Activated CD4-positive, alpha-beta T cell treated with anti-CD3 and anti-CD28 coated beads, Interleukin-2, amount 10 ng/mL, durations not matched to agents 7 days and 5 days (primary cell): ENCODE measurements at regions not wholly inside any gene's neighbourhood (a gene's known extent, or its start where the extent isn't known, plus 50 kb on each side); places are given as distances from the start of the nearest gene placed in this dataset.
"Not testable (repeated sequence)": the region's sequence is repeated elsewhere in the genome, so short reads cannot be mapped to it uniquely, and the experiment has no call there.

ENCODE experiments used
- CTCF ChIA-PET: fragments of 350-600 bp; sonication (Branson Sonifier 250); formaldehyde crosslinking; loops from one replicate; lab custom pipeline; 2021; ENCODE audit warnings: antibody characterized with exemption; lab: Charles Lee
- POLR2A ChIA-PET: fragments of 350-600 bp; sonication (Branson Sonifier 250); formaldehyde crosslinking; loops from one replicate; lab custom pipeline; 2021; ENCODE audit warnings: antibody characterized with exemption; lab: Charles Lee
- DNase-seq: peaks from one replicate; pipeline ENCODE4 v3.0.0-alpha.2; 2020
- H3K27ac Mint-ChIP-seq: one replicate; pipeline ENCODE4 v1.8.0; 2021; ENCODE audit warnings: mild to moderate bottlenecking, moderate library complexity, mixed read lengths
- H3K27me3 Mint-ChIP-seq: one replicate; pipeline ENCODE4 v1.8.0; 2021; ENCODE audit warnings: mixed read lengths
- H3K36me3 Mint-ChIP-seq: one replicate; pipeline ENCODE4 v1.8.0; 2021; ENCODE audit warnings: low read depth, mixed read lengths
- H3K4me1 Mint-ChIP-seq: one replicate; pipeline ENCODE4 v1.8.0; 2021; ENCODE audit warnings: mixed read lengths
- H3K4me3 Mint-ChIP-seq: one replicate; pipeline ENCODE4 v1.8.0; 2021; ENCODE audit warnings: mild to moderate bottlenecking, moderate library complexity, mixed read lengths
- H3K9me3 Mint-ChIP-seq: one replicate; pipeline ENCODE4 v1.8.0; 2021; ENCODE audit warnings: mixed read lengths

DNA sequence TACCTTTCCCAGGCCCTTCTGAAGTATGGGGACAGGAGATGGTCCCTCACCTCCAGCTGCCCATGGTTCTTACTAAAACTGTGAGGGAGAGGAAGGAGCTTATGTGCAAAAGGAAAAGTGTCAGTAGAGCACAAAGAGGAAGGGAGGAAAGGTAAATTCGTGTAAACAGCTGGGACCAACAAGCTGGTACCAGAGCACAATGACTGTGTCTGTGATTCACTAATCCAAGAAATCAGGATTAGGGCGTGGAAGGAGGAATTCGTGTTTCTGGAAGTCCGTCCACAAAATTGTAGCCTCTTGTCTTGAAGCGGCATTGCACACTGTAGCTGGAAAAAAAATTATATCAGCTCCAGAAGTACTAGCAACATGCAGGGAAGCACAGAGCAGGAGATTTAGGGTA lies 129.0 kb upstream of the RREB1 start:
- ChIA-PET CTCF (interaction anchor here (0.6 kb wide), 1 partner anchor 876 kb away, joined by 4 read pairs; no protein-coding TSS in a partner anchor), POLR2A (no interaction called here)
- Mint-ChIP-seq H3K4me3 (no peak overlapping the region), H3K9me3 (no peaks in the 10 kb centered on the region), H3K27me3 (peaks cover 5% of the 10 kb centered on the region), H3K36me3 (no peaks in the 10 kb centered on the region), H3K4me1 (no peaks in the 10 kb centered on the region), H3K27ac (no peak overlapping the region)
- DNase-seq: no peak

GRCh38 chr6:6980999-6981597 lies 126.7 kb upstream of the RREB1 start:
- ChIA-PET CTCF (no interaction called here), POLR2A (no interaction called here)
- H3K9me3 Mint-ChIP-seq: no peaks in the 10 kb centered on the region
- no peaks in the 10 kb centered on the region for H3K4me1 Mint-ChIP-seq
- H3K4me3 Mint-ChIP-seq: no peak overlapping the region
- H3K36me3 Mint-ChIP-seq: no peaks in the 10 kb centered on the region
- DNase-seq: no peak
- H3K27me3 Mint-ChIP-seq: peaks cover 9% of the 10 kb centered on the region
- H3K27ac Mint-ChIP-seq: no peak overlapping the region

GRCh38 chr6:6981681-6982322 lies 126.0 kb upstream of the RREB1 start:
- ChIA-PET CTCF (interaction anchor here (1.2 kb wide), 1 partner anchor 13 kb away, joined by 3 read pairs; no protein-coding TSS in a partner anchor), POLR2A (no interaction called here)
- Mint-ChIP-seq H3K36me3 (no peaks in the 10 kb centered on the region), H3K27me3 (peaks cover 9% of the 10 kb centered on the region), H3K4me1 (no peaks in the 10 kb centered on the region), H3K9me3 (no peaks in the 10 kb centered on the region), H3K4me3 (no peak overlapping the region), H3K27ac (no peak overlapping the region)
- DNase-seq: no peak

DNA sequence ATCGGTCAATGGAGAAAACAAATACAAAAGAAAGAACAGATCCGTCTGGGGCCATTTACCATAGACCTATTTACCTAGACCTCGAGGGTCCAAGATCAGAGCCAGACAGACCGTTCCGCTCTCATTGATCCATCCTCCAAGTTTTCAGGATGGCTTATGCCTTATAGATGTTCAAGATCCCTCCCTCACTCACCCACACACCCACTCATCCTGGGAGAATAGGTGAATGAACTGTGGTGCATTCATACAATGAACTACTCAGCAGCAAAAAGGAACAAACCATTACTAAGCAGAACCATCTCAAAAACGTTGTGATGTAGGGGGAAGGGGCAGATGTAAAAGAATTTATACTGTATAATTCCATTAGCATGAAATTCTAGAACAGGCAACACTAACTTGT lies 125.1 kb upstream of the RREB1 start:
- Mint-ChIP-seq H3K36me3 (no peaks in the 10 kb centered on the region), H3K4me1 (no peaks in the 10 kb centered on the region), H3K4me3 (no peak overlapping the region), H3K27me3 (peaks cover 9% of the 10 kb centered on the region), H3K9me3 (no peaks in the 10 kb centered on the region), H3K27ac (no peak overlapping the region)
- CTCF ChIA-PET: interaction anchor here (1.2 kb wide), 1 partner anchor 12 kb away, joined by 3 read pairs; no protein-coding TSS in a partner anchor
- DNase-seq: no peak
- POLR2A ChIA-PET: no interaction called here

DNA sequence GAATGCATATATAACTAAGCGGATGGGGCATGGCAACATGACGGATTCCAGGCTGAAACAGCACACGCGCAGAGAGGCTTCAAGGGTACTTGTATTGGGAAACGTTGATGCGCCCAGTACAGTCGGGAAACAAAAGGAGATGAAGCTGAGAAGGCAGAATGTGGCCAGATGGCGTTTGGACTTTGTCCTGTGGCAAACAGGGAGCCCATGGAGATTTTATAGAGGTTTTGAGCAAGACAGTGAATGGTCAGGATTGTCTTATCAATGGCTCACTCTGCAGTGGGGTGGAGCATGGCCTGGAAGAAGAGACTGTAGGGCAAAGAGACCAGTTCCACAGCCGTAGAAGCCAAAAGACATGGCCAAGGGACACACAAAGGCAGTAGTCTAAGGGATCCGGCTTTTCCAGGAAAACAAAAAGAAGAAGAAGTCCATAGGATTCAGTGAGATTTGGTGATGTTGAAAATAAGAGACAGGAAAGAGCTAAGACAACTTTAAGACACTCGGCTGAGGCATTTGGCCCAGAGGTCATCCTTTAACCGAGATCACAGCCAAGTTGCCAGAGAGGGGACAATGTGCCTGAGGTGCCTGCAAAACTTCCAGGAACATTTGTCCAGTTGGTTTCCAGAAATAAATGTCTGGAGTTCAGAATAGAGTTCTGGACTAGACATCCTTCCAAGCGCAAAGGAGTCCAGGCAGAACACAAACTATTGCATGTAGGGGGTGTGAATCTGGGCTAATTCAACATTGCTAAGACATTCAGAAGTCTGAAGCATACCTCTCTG lies 123.0 kb upstream of the RREB1 start:
- no peaks in the 10 kb centered on the region for H3K9me3 Mint-ChIP-seq
- no peaks in the 10 kb centered on the region for H3K4me1 Mint-ChIP-seq
- no peak overlapping the region for H3K27ac Mint-ChIP-seq
- ChIA-PET POLR2A (no interaction called here), CTCF (no interaction called here)
- peaks cover 4% of the 10 kb centered on the region for H3K27me3 Mint-ChIP-seq
- DNase-seq: no peak
- no peaks in the 10 kb centered on the region for H3K36me3 Mint-ChIP-seq
- no peak overlapping the region for H3K4me3 Mint-ChIP-seq

GRCh38 chr6:6986344-6986743 lies 121.4 kb upstream of the RREB1 start:
- no peaks in the 10 kb centered on the region for H3K4me1 Mint-ChIP-seq
- H3K4me3 Mint-ChIP-seq: no peak overlapping the region
- DNase-seq: no peak
- no peak overlapping the region for H3K27ac Mint-ChIP-seq
- no peaks in the 10 kb centered on the region for H3K9me3 Mint-ChIP-seq
- POLR2A ChIA-PET: no interaction called here
- CTCF ChIA-PET: interaction anchor here (0.5 to 0.9 kb wide), 2 partner anchors 9 to 282 kb away, joined by 3 read pairs; no protein-coding TSS in a partner anchor
- H3K36me3 Mint-ChIP-seq: no peaks in the 10 kb centered on the region
- peaks cover 4% of the 10 kb centered on the region for H3K27me3 Mint-ChIP-seq

DNA sequence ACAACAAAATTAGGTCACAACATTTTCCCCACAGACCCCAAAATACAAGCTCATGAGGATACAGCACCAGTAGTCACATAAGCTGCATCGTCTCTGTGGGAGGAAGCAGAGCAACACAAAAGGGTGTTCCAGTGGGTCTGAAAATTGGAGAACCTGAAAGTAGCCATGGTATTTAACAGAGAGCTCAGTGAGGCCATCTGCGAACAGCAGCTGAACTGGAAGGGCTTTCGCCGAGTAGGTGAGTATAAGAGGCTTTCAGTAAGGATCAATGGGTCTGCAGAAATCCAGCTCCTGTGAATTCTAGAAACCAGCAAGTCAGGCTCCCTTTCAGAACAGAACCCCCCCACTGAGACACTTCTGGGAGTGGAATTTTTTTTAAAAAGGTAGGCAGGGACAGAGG lies 120.0 kb upstream of the RREB1 start:
- Mint-ChIP-seq H3K4me1 (no peaks in the 10 kb centered on the region), H3K27ac (no peak overlapping the region), H3K4me3 (no peak overlapping the region), H3K9me3 (no peaks in the 10 kb centered on the region), H3K27me3 (peaks cover 4% of the 10 kb centered on the region), H3K36me3 (no peaks in the 10 kb centered on the region)
- ChIA-PET POLR2A (no interaction called here), CTCF (no interaction called here)
- no peak for DNase-seq

- H3K9me3 Mint-ChIP-seq, CTCF ChIA-PET, H3K27me3 Mint-ChIP-seq, H3K4me3 Mint-ChIP-seq, POLR2A ChIA-PET, H3K4me1 Mint-ChIP-seq, DNase-seq, H3K27ac Mint-ChIP-seq, H3K36me3 Mint-ChIP-seq: not testable (repeated sequence)
These were observed 117.7 kb upstream of the RREB1 start for GRCh38 chr6:6990059-6990458.

DNA sequence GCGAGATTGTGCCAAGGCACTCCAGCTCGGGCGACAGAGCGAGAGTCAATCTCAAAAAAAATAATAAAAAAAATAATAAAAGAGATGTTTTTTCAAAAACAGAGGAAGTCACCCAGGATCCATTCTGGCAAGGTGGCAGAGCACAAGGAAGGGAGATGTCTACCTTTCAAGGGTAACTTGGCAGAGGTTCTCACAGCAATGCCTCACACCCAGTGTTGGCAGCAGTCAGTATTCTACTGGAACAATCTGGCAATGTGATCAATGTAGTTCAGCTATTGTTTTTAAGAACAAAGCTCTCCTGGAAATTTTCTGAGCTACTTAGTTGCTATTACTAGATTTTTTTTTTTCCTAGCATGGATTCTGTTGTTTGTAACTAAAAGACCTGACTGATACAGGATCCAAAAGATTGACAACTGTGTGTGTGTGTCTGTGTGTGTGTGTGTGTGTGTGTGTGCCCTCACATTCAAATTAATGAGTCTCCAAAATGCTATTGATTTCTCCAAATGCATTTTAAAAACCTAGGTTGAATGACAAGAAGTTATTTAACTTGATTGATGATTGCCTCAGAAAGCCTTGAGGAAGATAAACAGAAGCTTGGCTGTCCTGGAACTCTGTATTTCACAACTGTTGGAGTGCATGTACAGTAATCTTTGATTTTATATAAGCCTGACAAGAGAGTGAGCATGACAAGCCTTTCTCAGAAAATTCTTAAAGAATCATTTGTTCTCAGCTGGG lies 114.1 kb upstream of the RREB1 start:
- Mint-ChIP-seq H3K36me3 (no peaks in the 10 kb centered on the region), H3K4me1 (no peaks in the 10 kb centered on the region), H3K4me3 (no peak overlapping the region), H3K27me3 (peaks cover 10% of the 10 kb centered on the region), H3K27ac (no peak overlapping the region), H3K9me3 (no peaks in the 10 kb centered on the region)
- POLR2A ChIA-PET: no interaction called here
- CTCF ChIA-PET: interaction anchor here (0.6 to 1.5 kb wide), 2 partner anchors 17 to 55 kb away, joined by 3 to 4 read pairs; no protein-coding TSS in a partner anchor
- DNase-seq: no peak

DNA sequence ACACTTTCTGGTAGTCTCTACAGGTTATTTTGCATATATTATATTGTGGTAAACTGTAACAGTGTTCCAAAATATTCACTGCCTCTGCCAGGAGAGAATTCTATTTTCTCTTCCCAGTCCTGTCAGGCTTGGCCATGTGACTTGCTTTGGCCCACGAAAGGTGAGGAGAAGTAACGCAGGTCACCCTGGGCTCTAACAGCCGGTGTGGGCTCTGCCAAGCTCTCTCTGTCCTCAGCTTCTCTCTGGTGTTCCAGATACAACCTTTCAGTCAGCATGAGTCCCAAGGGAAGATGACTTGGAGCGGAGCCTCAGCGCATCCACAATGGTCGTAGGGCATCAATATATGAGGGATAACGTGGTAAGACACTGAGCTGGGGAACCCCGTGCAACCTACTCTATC lies 113.0 kb upstream of the RREB1 start:
- no peaks in the 10 kb centered on the region for H3K36me3 Mint-ChIP-seq
- H3K4me3 Mint-ChIP-seq: no peak overlapping the region
- no peaks in the 10 kb centered on the region for H3K9me3 Mint-ChIP-seq
- H3K4me1 Mint-ChIP-seq: no peaks in the 10 kb centered on the region
- CTCF ChIA-PET: interaction anchor here (0.8 to 1.0 kb wide), 2 partner anchors 9 to 13 kb away, joined by 3 read pairs; no protein-coding TSS in a partner anchor
- peaks cover 10% of the 10 kb centered on the region for H3K27me3 Mint-ChIP-seq
- POLR2A ChIA-PET: no interaction called here
- no peak overlapping the region for H3K27ac Mint-ChIP-seq
- DNase-seq: no peak

DNA sequence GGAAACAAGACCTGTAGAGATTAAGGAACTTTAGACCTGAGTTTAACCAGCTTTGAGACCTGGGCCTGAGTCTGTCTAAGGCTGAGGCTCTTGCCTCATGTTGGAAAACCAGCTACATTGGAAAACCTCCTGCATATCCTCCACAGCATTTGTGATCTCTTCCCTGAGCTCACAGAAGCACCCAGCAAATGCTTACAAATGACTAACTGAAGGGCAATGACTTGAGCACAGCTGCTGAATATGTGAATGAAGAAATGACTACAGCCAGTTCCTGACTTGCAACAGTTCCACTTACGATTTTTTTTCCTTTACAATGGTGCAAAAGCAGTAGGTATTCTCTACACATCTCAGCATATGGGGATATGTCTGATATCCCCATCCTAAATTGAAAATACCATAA lies 112.4 kb upstream of the RREB1 start:
- H3K4me1 Mint-ChIP-seq: no peaks in the 10 kb centered on the region
- DNase-seq: no peak
- no peak overlapping the region for H3K4me3 Mint-ChIP-seq
- H3K27ac Mint-ChIP-seq: no peak overlapping the region
- H3K9me3 Mint-ChIP-seq: no peaks in the 10 kb centered on the region
- CTCF ChIA-PET: interaction anchor here (0.8 to 1.0 kb wide), 2 partner anchors 9 to 13 kb away, joined by 3 read pairs; no protein-coding TSS in a partner anchor
- H3K36me3 Mint-ChIP-seq: no peaks in the 10 kb centered on the region
- peaks cover 10% of the 10 kb centered on the region for H3K27me3 Mint-ChIP-seq
- POLR2A ChIA-PET: no interaction called here

DNA sequence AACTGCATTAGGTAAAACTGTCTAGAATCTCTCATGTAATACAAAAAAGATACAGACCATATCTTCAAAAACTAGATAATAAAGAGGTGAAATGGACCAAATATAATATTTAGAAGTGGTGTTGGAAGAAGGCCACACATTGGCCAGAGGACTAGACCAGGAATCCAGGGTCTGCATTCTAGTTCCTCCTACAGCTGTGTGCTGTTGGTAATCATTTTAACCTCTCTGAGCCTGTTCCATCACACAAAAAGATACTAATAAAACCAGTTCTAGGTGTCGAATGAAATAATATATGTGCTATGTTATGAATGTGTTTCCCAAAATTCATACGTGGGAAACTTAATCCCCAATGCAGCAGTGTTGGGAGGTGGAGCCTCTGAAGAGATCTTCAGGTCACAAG lies 111.6 kb upstream of the RREB1 start:
- CTCF ChIA-PET: no interaction called here
- peaks cover 10% of the 10 kb centered on the region for H3K27me3 Mint-ChIP-seq
- H3K9me3 Mint-ChIP-seq: no peaks in the 10 kb centered on the region
- no peak overlapping the region for H3K27ac Mint-ChIP-seq
- no peak overlapping the region for H3K4me3 Mint-ChIP-seq
- H3K36me3 Mint-ChIP-seq: no peaks in the 10 kb centered on the region
- DNase-seq: no peak
- no peaks in the 10 kb centered on the region for H3K4me1 Mint-ChIP-seq
- POLR2A ChIA-PET: no interaction called here
